ENCODE measurements at regions not wholly inside any gene's neighbourhood (a gene's known extent, or its start where the extent isn't known, plus 50 kb on each side); places are given as distances from the start of the nearest gene placed in this dataset.
"Not testable (repeated sequence)": the region's sequence is repeated elsewhere in the genome, so short reads cannot be mapped to it uniquely, and the experiment has no call there.

- not testable (repeated sequence) for TF ChIP-seq CTCF (IDR thresholded peaks at IDR 0.05; ENCODE audit: borderline replicate concordance, extremely low read depth, low read length, poor library complexity, severe bottlenecking); EZH2 (IDR thresholded peaks at IDR 0.05; ENCODE audit: borderline replicate concordance, low read depth, low read length, severe bottlenecking)
Measured at GRCh38 chr15:22579213-22579612, 120.5 kb downstream of the GOLGA6L22 start.

All from DND-41 (cell line).